DOHH2 (cell line): ENCODE measurements at regions not wholly inside any gene's neighbourhood (a gene's known extent, or its start where the extent isn't known, plus 50 kb on each side); places are given as distances from the start of the nearest gene placed in this dataset.

Experiments
- H3F3A ChIP-seq: fragments of 200-600 bp; sonication (generic), shearing (Covaris generic); 2 replicates; pipeline ENCODE4 v1.6.0; 2016; ENCODE audit warnings: antibody characterized with exemption, mild to moderate bottlenecking; ENCODE audit not compliant: control insufficient read depth, insufficient read depth
- H3K27ac ChIP-seq: fragments of 200-600 bp; sonication (generic); 2 replicates; pipeline ENCODE4 v1.5.1; 2014; ENCODE audit warnings: low read depth, mild to moderate bottlenecking, low read length, moderate library complexity
- H3K27me3 ChIP-seq: fragments of 200-600 bp; sonication (generic); 2 replicates; pipeline ENCODE4 v1.6.1; 2014; ENCODE audit warnings: mild to moderate bottlenecking, low read length, mixed read lengths; ENCODE audit not compliant: control insufficient read depth
- H3K36me3 ChIP-seq: fragments of 200-600 bp; sonication (generic); 2 replicates; pipeline ENCODE4 v1.6.1; 2014; ENCODE audit warnings: mild to moderate bottlenecking, low read length, moderate library complexity, mixed read lengths; ENCODE audit not compliant: control insufficient read depth
- H3K4me1 ChIP-seq: fragments of 200-600 bp; sonication (generic); 2 replicates; pipeline ENCODE4 v1.6.1; 2014; ENCODE audit warnings: mild to moderate bottlenecking, low read length, mixed read lengths; ENCODE audit not compliant: control insufficient read depth
- H3K4me2 ChIP-seq: fragments of 200-600 bp; sonication (generic); 2 replicates; pipeline ENCODE4 v1.6.0; 2014; ENCODE audit warnings: mild to moderate bottlenecking, low read length, moderate library complexity
- H3K4me3 ChIP-seq: fragments of 200-600 bp; sonication (generic); 2 replicates; pipeline ENCODE4 v1.5.1; 2014; ENCODE audit warnings: mild to moderate bottlenecking, low read length, mixed read lengths
- H3K79me2 ChIP-seq: fragments of 200-600 bp; sonication (generic); 2 replicates; pipeline ENCODE4 v1.6.1; 2014; ENCODE audit warnings: mild to moderate bottlenecking, low read length, mixed read lengths; ENCODE audit not compliant: control insufficient read depth
- H3K9me2 ChIP-seq: fragments of 200-600 bp; sonication (generic); replicated peaks from 2 replicates; pipeline ENCODE4 v1.6.1; 2014; ENCODE audit warnings: mild to moderate bottlenecking, low read length, mixed read lengths; ENCODE audit not compliant: control insufficient read depth
- H3K9me3 ChIP-seq: fragments of 200-600 bp; sonication (generic); 2 replicates; pipeline ENCODE4 v1.6.1; 2014; ENCODE audit warnings: antibody characterized with exemption, low read length, mixed read lengths; ENCODE audit not compliant: control insufficient read depth, insufficient read depth
- H4K20me1 ChIP-seq: fragments of 200-600 bp; sonication (generic); 2 replicates; pipeline ENCODE4 v1.6.0; 2014; ENCODE audit warnings: low read depth, mild to moderate bottlenecking, antibody characterized with exemption, low read length, moderate library complexity; ENCODE audit not compliant: control insufficient read depth, insufficient read depth
- EZH2phosphoT487 ChIP-seq: fragments of 200-600 bp; sonication (generic); IDR thresholded peaks from 2 replicates; pipeline ENCODE4 v1.6.1; 2017; ENCODE audit warnings: borderline replicate concordance, mild to moderate bottlenecking, antibody characterized with exemption, low read length, moderate library complexity, mixed read lengths
- TF ChIP-seq, protein P1 (sequence below): fragments of 200-600 bp; sonication (generic); IDR thresholded peaks from one replicate; pipeline ENCODE4 v1.5.1; 2014; ENCODE audit warnings: antibody characterized with exemption, mild to moderate bottlenecking, low read depth, low read length; ENCODE audit not compliant: poor library complexity, severe bottlenecking

DNA sequence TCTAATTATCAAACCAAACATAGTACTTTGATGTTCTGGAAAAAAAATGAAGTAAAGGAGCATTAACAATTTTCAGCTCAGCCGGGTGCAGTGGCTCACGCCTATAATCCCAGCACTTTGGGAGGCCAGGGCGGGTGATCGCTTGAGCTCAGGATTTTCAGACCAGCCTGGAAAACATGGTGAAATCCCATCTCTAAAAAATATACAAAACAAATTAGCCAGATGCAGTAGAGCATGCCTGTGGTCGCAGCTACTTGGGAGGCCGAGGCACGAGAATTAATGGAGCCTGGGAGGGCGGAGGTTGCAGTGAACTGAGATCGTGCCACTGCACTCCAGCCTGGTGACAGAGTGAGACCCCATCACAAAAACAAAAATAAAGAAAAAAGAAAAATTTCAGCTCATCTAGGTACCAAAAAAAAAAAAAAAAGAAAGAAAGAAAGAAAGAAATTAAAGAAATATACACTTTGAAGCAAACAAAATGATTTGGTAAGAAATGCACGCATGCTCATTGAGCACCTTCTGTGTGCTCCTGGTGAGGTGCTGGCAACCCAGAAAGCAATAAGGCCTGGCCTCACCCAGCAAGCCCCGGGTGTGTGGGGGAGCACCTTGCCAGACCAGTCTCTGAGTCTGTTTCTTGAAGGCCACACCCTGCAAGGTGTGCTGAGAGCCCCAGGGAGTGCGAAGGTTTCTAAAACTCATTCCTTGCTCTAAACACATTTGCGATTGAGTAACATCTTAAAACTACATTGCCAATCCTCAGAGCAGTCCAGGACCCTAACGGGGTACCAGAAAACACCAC lies 133.5 kb downstream of the TFCP2L1 start:
- Histone ChIP-seq H3F3A (no peaks in the 10 kb centered on the region), H3K27ac (no peak overlapping the region), H4K20me1 (no peaks in the 10 kb centered on the region), H3K9me2 (no peaks in the 10 kb centered on the region), H3K4me1 (no peaks in the 10 kb centered on the region), H3K79me2 (no peaks in the 10 kb centered on the region), H3K4me3 (no peak overlapping the region), H3K4me2 (no peak overlapping the region), H3K9me3 (no peaks in the 10 kb centered on the region), H3K27me3 (no peaks in the 10 kb centered on the region), H3K36me3 (no peaks in the 10 kb centered on the region)
- TF ChIP-seq, protein P1, sequence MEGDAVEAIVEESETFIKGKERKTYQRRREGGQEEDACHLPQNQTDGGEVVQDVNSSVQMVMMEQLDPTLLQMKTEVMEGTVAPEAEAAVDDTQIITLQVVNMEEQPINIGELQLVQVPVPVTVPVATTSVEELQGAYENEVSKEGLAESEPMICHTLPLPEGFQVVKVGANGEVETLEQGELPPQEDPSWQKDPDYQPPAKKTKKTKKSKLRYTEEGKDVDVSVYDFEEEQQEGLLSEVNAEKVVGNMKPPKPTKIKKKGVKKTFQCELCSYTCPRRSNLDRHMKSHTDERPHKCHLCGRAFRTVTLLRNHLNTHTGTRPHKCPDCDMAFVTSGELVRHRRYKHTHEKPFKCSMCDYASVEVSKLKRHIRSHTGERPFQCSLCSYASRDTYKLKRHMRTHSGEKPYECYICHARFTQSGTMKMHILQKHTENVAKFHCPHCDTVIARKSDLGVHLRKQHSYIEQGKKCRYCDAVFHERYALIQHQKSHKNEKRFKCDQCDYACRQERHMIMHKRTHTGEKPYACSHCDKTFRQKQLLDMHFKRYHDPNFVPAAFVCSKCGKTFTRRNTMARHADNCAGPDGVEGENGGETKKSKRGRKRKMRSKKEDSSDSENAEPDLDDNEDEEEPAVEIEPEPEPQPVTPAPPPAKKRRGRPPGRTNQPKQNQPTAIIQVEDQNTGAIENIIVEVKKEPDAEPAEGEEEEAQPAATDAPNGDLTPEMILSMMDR, result no peak
- no peak for TF ChIP-seq EZH2phosphoT487

- H3K27me3 ChIP-seq, result no peaks in the 10 kb centered on the region
- no peak overlapping the region for H3K27ac ChIP-seq
- H3K4me3 ChIP-seq, result no peak overlapping the region
- no peaks in the 10 kb centered on the region for H4K20me1 ChIP-seq
- H3K79me2 ChIP-seq, result no peaks in the 10 kb centered on the region
- H3K4me1 ChIP-seq, result no peaks in the 10 kb centered on the region
- H3K9me2 ChIP-seq, result no peaks in the 10 kb centered on the region
- H3K4me2 ChIP-seq, result no peak overlapping the region
- TF ChIP-seq EZH2phosphoT487, result no peak
- TF ChIP-seq, protein P1, result no peak
- H3F3A ChIP-seq, result no peaks in the 10 kb centered on the region
- H3K9me3 ChIP-seq, result peaks cover 8% of the 10 kb centered on the region; the same call in 1 of the 2 replicates
- H3K36me3 ChIP-seq, result no peaks in the 10 kb centered on the region
Measured at GRCh38 chr2:121152861-121153260, 132.1 kb downstream of the TFCP2L1 start.

GRCh38 chr2:121153516-121153915 lies 131.5 kb downstream of the TFCP2L1 start:
- no peaks in the 10 kb centered on the region for H3K4me1 ChIP-seq
- no peak overlapping the region for H3K4me3 ChIP-seq
- H3K79me2 ChIP-seq, result no peaks in the 10 kb centered on the region
- no peaks in the 10 kb centered on the region for H3K27me3 ChIP-seq
- TF ChIP-seq EZH2phosphoT487, result no peak
- TF ChIP-seq, protein P1, result no peak
- no peaks in the 10 kb centered on the region for H3K9me2 ChIP-seq
- no peaks in the 10 kb centered on the region for H4K20me1 ChIP-seq
- H3K9me3 ChIP-seq, result peaks cover 9% of the 10 kb centered on the region; the same call in 1 of the 2 replicates
- H3F3A ChIP-seq, result no peaks in the 10 kb centered on the region
- no peaks in the 10 kb centered on the region for H3K36me3 ChIP-seq
- H3K4me2 ChIP-seq, result no peak overlapping the region
- H3K27ac ChIP-seq, result no peak overlapping the region
